NCI-H146 treated with DMSO at 0.1 percent for 48 hours (cell line): ENCODE measurements at regions not wholly inside any gene's neighbourhood (a gene's known extent, or its start where the extent isn't known, plus 50 kb on each side); places are given as distances from the start of the nearest gene placed in this dataset.
A peak's percentile ranks its signal among the peaks of the same experiment; 100 is the strongest.

Source experiments
- DNase-seq: peaks from one replicate; lab custom pipeline; 2025; ENCODE audit not compliant: unreplicated experiment; lab: John Stamatoyannopoulos, UW

- DNase-seq: no peak
Observed at GRCh38 chr2:137823196-137823595, 141.1 kb upstream of the HNMT start.

GRCh38 chr2:137824501-137824900, 139.8 kb upstream of the HNMT start:
- no peak for DNase-seq

- DNase-seq: no peak
Observed at GRCh38 chr2:137826373-137827372, 137.6 kb upstream of the HNMT start.

GRCh38 chr2:137828624-137829023, 135.6 kb upstream of the HNMT start:
- no peak for DNase-seq

- DNase-seq: peak; percentile 78
Observed at GRCh38 chr2:137829251-137829650, 135.0 kb upstream of the HNMT start.

GRCh38 chr2:137834760-137835379, 129.4 kb upstream of the HNMT start:
- no peak for DNase-seq

GRCh38 chr2:137836671-137837070, 127.6 kb upstream of the HNMT start:
- DNase-seq: no peak

- no peak for DNase-seq
Observed at GRCh38 chr2:137837830-137838229, 126.4 kb upstream of the HNMT start.

GRCh38 chr2:137838255-137839092, 125.8 kb upstream of the HNMT start:
- peak; percentile 72 for DNase-seq

GRCh38 chr2:137842430-137842829, 121.8 kb upstream of the HNMT start:
- no peak for DNase-seq

- DNase-seq: no peak
Observed at GRCh38 chr2:137842952-137843351, 121.3 kb upstream of the HNMT start.

GRCh38 chr2:137845422-137845821, 118.9 kb upstream of the HNMT start:
- DNase-seq: no peak

- no peak for DNase-seq
Observed at GRCh38 chr2:137846993-137847392, 117.3 kb upstream of the HNMT start.

GRCh38 chr2:137847443-137847842, 116.8 kb upstream of the HNMT start:
- no peak for DNase-seq

- DNase-seq: no peak
Observed at GRCh38 chr2:137857881-137858280, 106.4 kb upstream of the HNMT start.

- no peak for DNase-seq
Observed at GRCh38 chr2:137862651-137863050, 101.6 kb upstream of the HNMT start.

- DNase-seq: peak; percentile 63
Observed at GRCh38 chr2:137865954-137866540, 98.2 kb upstream of the HNMT start.

- DNase-seq: no peak
Observed at GRCh38 chr2:137870682-137871081, 93.6 kb upstream of the HNMT start.

GRCh38 chr2:137872577-137872976, 91.7 kb upstream of the HNMT start:
- no peak for DNase-seq

- peak; percentile 93 for DNase-seq
Observed at GRCh38 chr2:137873536-137874244, 90.6 kb upstream of the HNMT start.
